ENCODE measurements at regions not wholly inside any gene's neighbourhood (a gene's known extent, or its start where the extent isn't known, plus 50 kb on each side); places are given as distances from the start of the nearest gene placed in this dataset.
"Not testable (repeated sequence)": the region's sequence is repeated elsewhere in the genome, so short reads cannot be mapped to it uniquely, and the experiment has no call there.

- DNase-seq, result no peak
Observed at GRCh38 chr14:65834051-65834450, 421.5 kb downstream of the FUT8 start.

DNA sequence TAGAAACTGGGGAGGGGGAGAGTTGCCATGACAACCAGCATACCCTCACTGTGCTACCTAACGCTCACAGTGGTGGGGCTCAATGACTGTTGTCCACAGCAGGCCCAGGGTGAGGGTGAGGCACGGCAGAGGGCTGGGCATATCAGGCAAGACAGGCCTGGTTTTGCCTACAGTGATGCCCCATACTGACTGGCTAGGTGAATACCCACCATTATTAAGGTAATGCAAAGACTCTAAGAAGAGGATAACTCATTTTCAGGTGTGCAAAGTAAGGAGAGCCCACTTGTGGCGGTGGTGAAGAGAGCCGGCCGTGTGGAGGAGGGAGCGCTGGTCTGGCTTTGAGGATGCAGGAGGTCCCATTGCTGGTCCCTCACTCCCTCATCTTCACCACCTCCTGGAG lies 422.3 kb downstream of the FUT8 start:
- no peak for DNase-seq

DNA sequence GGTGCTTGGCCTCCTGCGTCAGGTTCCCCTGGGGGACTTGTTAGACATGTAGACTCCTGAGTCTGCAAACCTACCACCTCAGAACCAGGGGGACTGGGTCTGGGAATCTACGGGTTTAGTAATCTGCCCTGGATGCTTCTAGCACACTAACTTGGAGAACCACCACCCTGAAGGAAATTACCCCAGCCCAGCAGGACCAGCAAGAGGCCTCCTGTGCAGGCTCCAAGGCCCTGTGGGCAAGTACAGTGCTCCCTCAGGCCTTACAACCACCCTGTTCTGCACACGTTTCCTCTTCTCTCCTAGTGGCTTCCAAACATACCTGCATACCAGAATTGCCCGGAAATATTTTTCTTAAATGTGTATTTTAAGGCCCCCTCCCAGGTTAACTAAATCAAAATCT lies 423.0 kb downstream of the FUT8 start:
- no peak for DNase-seq

DNA sequence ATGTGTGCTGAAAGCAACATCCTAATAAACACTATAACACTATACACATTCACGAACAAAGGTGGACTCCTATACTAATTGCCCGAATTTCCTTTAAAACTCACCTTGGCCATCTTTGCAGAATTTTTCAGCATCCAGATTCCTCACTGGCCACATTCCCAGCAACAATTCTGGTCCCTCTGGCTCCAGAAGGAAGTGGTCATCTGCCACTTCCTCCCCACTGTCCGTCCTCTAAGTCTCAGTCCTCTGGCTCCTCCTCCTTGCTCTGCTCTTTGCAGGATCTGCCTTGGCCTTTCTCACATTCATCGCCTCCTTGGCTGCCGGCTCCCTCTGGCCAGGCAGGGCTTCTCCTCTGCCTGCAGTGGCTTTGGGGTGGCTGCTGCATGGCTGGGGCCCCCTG lies 426.0 kb downstream of the FUT8 start:
- no peak for DNase-seq

DNA sequence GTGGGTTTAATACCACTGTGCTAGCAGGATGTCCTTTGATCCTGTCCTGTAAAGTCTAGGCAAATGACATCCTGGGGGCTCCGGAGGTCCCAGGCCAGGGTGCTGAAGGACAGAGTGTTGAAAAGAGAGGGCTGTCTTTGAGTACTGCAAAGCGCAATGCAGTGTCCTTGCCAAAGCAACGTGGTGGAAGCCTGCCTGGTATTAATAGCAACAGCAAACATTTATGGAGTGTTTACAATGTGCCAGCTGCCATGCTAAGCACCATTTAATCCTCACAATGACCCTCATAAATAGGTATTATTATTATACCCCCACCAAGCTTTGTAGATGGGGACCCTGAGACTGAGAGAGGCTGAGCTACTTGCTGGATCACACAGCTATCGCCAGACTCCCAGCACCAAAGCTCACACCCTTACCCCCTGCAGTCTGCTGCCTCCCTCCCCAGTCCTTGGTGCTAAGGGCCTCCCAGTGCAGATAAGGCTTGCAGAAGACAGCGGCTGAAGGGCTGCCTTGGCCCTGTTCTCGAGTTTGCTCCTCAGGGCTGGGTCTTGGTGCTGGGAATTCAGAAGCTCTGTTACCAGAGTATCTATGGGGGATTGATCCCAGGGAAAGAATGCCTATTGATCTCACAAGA lies 427.7 kb downstream of the FUT8 start:
- DNase-seq, result no peak

GRCh38 chr14:65840786-65841185 lies 428.3 kb downstream of the FUT8 start:
- DNase-seq, result no peak

DNA sequence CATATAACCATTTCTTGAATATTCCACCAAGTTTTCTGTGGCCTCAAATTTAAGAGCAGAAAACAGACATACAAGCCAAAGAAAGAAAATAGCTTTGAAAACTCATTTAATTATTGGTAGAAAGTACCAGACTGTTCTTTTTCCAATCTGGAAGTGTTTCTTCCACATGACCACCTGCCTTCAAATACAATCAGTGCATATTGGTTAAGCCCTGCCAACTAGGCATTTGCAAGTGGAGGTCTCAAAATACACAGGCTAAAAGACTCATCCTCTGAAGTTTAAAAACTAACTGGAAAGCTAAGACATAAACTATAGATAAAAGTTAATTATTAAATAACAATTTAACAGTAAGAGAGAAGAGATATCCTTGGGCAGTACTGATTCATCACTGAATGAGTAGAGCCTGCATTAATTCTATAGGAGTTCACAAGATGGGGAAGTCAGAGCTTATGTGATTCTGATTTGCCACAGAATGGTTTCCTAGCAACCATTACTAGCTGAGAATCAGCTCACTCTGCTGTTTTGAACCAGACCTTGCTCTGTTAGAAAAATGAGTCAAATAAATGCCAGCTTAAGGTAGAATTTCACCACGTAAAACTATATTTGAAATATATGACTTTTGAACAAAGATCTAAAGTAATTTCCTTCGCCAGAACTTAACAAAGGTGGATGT lies 433.8 kb downstream of the FUT8 start:
- DNase-seq, result peak in 2 of 56 donors; percentile 3 to 5

- no peak for DNase-seq
Observed at GRCh38 chr14:65847075-65847847, 434.7 kb downstream of the FUT8 start.

DNA sequence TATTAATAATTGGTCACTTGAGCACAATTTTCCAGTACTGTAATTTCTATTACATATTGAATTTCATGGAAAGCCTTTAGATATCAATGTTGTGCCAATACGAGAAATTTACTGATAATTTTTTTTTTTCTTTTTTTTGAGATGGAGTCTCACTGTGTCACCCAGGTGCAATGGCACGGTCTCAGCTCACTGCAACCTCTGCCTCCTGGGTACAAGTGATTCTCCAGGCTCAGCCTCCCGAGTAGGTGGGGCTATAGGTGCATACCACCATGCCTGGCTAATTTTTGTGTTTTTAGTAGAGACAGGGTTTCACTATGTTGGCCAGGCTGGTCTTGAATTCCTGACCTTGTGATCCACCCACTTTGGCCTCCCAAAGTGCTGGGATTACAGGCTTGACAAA lies 435.4 kb downstream of the FUT8 start:
- not testable (repeated sequence) for DNase-seq

- no peak for DNase-seq
Observed at GRCh38 chr14:65849091-65849490, 436.6 kb downstream of the FUT8 start.

DNA sequence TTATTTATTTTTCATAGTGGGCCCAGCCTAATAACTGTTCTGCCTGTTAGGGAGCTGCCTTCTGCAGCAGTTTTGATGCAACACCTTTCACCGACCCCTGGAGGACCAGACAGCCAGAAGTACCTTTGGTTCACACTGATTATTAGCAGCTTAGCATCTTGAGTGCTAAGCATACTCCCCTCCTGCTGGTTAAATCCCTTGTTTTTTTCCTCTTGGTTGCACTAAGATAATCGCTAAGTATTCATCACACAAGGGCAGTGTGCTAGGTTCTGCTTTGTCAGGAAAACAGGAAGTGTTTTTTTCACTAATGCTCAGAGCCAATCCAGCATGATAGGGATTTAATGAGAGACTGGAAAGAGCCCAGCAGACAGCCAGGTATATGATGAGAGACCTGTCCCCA lies 437.0 kb downstream of the FUT8 start:
- no peak for DNase-seq

GRCh38 chr14:65850429-65851135 lies 438.1 kb downstream of the FUT8 start:
- DNase-seq, result no peak

- no peak for DNase-seq
Observed at GRCh38 chr14:65852689-65853088, 440.2 kb downstream of the FUT8 start.

DNA sequence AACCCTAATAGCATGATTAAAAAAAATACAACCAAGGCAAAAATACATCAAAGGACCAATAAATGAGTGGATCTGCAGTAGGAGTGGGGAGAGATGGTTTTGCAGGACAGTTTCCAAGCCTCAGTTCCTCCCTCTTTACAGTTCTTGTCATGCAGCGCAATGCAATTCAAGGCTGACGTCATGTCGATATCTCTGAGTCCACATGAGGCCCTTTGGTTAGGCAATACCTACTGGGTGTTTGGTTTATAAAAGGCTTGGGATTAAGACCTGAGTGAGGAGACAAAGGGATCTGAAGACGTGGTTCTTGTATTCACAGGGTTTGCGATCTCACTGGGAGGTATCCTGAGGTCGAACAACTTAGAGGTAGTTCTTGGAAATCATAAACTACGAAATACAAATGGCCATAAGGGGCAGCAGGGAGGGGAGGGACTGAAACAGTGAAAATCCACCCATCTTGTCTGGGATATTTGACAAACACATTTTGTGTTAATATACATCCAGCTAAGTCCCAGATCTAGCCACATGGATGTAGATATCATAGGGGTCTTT lies 441.0 kb downstream of the FUT8 start:
- DNase-seq, result no peak

- DNase-seq, result no peak
Observed at GRCh38 chr14:65854215-65854614, 441.7 kb downstream of the FUT8 start.

DNA sequence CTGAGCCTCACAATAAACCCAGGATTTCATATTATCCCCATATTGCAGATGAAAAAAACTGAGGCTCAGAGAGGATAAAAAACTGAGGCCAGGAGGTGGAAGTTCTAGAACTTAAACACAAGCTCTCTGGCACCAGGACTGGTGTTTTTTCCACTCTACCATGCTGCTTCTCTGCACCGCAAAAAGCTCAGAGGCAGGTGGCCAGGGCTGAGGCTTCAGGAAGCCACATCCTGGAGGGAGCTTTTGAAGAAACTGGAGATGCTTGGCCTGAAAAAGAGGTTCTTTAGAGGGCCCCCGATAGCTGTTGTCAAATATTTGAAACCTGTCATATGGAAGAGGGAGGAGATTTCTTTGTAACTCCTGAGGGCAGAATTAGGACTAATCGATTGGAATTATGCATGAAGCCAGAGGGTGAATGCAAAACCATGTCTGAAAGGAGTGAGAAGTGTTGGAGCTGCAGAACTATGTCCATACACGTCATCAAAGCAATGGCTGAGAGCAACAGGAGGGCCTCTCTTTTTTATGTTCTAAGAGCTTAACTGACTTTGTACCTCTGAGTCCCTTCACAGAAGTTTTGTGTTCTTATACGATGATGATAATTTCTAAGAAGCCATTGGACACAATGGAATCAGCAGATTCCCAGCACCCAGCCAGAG lies 448.6 kb downstream of the FUT8 start:
- no peak for DNase-seq

GRCh38 chr14:65864549-65864948 lies 452.0 kb downstream of the FUT8 start:
- DNase-seq, result no peak

DNA sequence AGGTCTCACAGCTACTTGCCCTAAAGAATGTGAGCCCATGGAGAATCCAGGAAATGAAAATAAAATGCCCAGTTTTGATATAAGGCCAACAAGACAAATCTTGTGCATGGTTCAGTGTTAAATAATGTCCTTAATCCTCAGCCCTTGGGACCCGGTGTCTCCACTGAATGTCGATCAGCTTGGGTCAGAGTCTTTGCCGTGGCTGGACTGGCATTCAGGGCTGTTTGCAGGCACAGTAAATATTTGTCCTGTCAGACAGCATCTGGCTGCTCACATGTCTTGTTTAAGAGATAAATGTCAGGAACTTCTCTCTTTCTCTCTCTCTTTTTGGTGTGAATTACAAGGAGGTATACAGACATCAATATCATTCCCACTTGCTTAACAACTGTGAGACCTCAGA lies 452.5 kb downstream of the FUT8 start:
- DNase-seq, result no peak

DNA sequence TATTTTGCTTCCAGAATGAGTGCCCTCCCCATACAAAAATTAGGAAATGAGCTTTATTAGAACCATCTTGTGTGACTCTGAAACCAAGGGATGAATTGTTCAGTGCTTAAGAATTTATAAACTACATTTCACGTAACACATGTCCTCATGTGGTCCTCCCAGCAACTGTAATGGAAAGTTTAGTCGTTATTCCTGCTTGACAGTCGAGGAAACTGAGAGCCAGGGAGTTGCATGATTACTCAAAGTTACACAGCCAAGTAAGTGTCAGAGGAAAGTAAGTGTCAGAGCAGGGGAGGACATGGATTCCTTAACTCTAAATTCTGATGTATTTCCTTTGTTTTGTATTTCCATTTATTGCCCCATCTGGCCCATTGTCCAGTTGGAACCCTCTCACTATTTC lies 453.9 kb downstream of the FUT8 start:
- DNase-seq, result no peak

DNA sequence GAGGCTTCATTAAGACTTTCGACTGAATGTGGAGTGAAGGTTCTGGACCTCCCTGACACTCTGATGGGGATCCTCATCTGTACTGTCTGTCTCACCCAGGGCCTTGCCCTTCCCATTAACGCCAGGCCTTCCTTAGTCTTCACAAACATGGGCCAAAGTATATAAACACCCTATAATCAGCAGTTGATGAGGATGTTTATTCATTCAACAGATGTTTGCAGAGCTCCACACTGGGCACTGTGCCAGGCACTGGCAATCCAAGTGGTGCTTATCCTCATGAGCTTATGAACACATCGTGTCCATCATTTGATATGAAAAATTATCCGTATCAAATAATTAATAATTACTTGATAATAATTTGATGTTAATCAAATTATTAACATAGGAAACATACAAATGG lies 454.4 kb downstream of the FUT8 start:
- peak in 3 of 56 donors; percentile 5 to 9 (median 7) for DNase-seq

GRCh38 chr14:65867333-65867732 lies 454.8 kb downstream of the FUT8 start:
- DNase-seq, result no peak

All from nucleus accumbens (tissue), 56 donors.